ENCODE measurements at regions not wholly inside any gene's neighbourhood (a gene's known extent, or its start where the extent isn't known, plus 50 kb on each side); places are given as distances from the start of the nearest gene placed in this dataset.

- ATAC-seq (no peak), DNase-seq (no peak)
- no peaks in the 10 kb centered on the region for H3K27me3 ChIP-seq
- no peaks in the 10 kb centered on the region for H3K9me3 ChIP-seq
- no peaks in the 10 kb centered on the region for H3K4me1 ChIP-seq
- intact Hi-C loops (cut with DNase I; ENCODE audit: low total_unique reads): no loop called here
- H3K4me3 ChIP-seq: no peak overlapping the region
- no peaks in the 10 kb centered on the region for H3K36me3 ChIP-seq
- in situ Hi-C loops (cut with MboI; ENCODE audit: low sequenced_read_pairs in 4 of 4): no loop called here
- TF ChIP-seq CTCF (IDR thresholded peaks at IDR 0.05 in 4 of 5, conservative IDR thresholded peaks at IDR 0.05 in 1 of 5): no peak
- no peak overlapping the region for H3K27ac ChIP-seq
Measured at GRCh38 chr18:56257205-56257604, 381.2 kb downstream of the TXNL1 start.

- intact Hi-C loops (cut with DNase I; ENCODE audit: low total_unique reads) (no loop called here), in situ Hi-C loops (cut with MboI; ENCODE audit: low sequenced_read_pairs in 4 of 4) (no loop called here)
- no peaks in the 10 kb centered on the region for H3K36me3 ChIP-seq
- no peak for DNase-seq
- ATAC-seq: no peak
- H3K27ac ChIP-seq: no peak overlapping the region
- no peaks in the 10 kb centered on the region for H3K27me3 ChIP-seq
- no peak for TF ChIP-seq CTCF (IDR thresholded peaks at IDR 0.05 in 4 of 5, conservative IDR thresholded peaks at IDR 0.05 in 1 of 5)
- TF ChIP-seq POLR2A (IDR thresholded peaks at IDR 0.05): no peak
- H3K9me3 ChIP-seq: no peaks in the 10 kb centered on the region
- H3K4me3 ChIP-seq: no peak overlapping the region
- H3K4me1 ChIP-seq: no peaks in the 10 kb centered on the region
Measured at GRCh38 chr18:56256659-56257058, 381.7 kb downstream of the TXNL1 start.

- intact Hi-C loops (cut with DNase I; ENCODE audit: low total_unique reads) (no loop called here), in situ Hi-C loops (cut with MboI; ENCODE audit: low sequenced_read_pairs in 4 of 4) (no loop called here)
- H3K9me3 ChIP-seq: no peaks in the 10 kb centered on the region
- H3K27ac ChIP-seq: no peak overlapping the region
- no peaks in the 10 kb centered on the region for H3K27me3 ChIP-seq
- TF ChIP-seq CTCF (IDR thresholded peaks at IDR 0.05 in 4 of 5, conservative IDR thresholded peaks at IDR 0.05 in 1 of 5) (no peak), POLR2A (IDR thresholded peaks at IDR 0.05) (no peak)
- no peak overlapping the region for H3K4me3 ChIP-seq
- no peaks in the 10 kb centered on the region for H3K36me3 ChIP-seq
- no peaks in the 10 kb centered on the region for H3K4me1 ChIP-seq
- no peak for ATAC-seq
- DNase-seq: no peak
Measured at GRCh38 chr18:56255381-56255780, 383.0 kb downstream of the TXNL1 start.

DNA sequence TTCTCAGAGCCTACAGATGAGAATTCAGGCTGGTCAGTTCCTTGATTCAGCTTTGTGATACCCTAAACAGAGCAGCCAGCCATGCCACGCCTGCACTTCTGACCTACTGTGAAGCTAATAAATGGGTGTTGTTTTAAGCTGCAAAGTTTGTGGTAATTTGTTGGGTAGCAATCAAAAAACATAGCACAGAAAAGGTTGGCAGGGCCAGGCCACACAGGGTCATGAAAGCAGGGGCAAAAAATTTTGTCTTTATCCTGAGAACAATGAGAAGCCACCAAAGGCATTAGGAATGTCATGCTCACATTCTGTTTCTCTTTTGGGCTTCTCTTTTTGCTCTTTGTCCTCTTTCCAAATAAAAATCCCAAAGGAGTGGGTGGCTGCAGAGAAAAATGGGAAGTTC is 385.9 kb downstream of the TXNL1 start:
- intact Hi-C loops (cut with DNase I; ENCODE audit: low total_unique reads): no loop called here

More for the DNA sequence above, 385.9 kb downstream of the TXNL1 start:
- Histone ChIP-seq H3K9me3 (no peaks in the 10 kb centered on the region), H3K36me3 (no peaks in the 10 kb centered on the region), H3K4me3 (no peak overlapping the region), H3K27ac (no peak overlapping the region), H3K27me3 (no peaks in the 10 kb centered on the region), H3K4me1 (no peaks in the 10 kb centered on the region)
- TF ChIP-seq CTCF (IDR thresholded peaks at IDR 0.05 in 4 of 5, conservative IDR thresholded peaks at IDR 0.05 in 1 of 5): no peak
- TF ChIP-seq POLR2A (IDR thresholded peaks at IDR 0.05): no peak
- DNase-seq (no peak), ATAC-seq (no peak)
- in situ Hi-C loops (cut with MboI; ENCODE audit: low sequenced_read_pairs in 4 of 4): no loop called here

Data from gastrocnemius medialis (tissue), 4 donors.